ENCODE measurements at regions not wholly inside any gene's neighbourhood (a gene's known extent, or its start where the extent isn't known, plus 50 kb on each side); places are given as distances from the start of the nearest gene placed in this dataset.
"Not testable (repeated sequence)": the region's sequence is repeated elsewhere in the genome, so short reads cannot be mapped to it uniquely, and the experiment has no call there.

GRCh38 chr5:100691548-100691947, 156.4 kb downstream of the FAM174A start:
- no peak for TF ChIP-seq CTCF (IDR thresholded peaks at IDR 0.05; ENCODE audit: borderline replicate concordance, control extremely low read depth, extremely low read depth, insufficient read depth, missing control alignments)
- in situ Hi-C loops (cut with MboI; ENCODE audit: low sequenced_read_pairs, unreplicated experiment): no loop called here
- no peak for DNase-seq (ENCODE audit: low spot score)

GRCh38 chr5:100693481-100693880, 158.3 kb downstream of the FAM174A start:
- no peak for DNase-seq (ENCODE audit: low spot score)
- in situ Hi-C loops (cut with MboI; ENCODE audit: low sequenced_read_pairs, unreplicated experiment): no loop called here
- TF ChIP-seq CTCF (IDR thresholded peaks at IDR 0.05; ENCODE audit: borderline replicate concordance, control extremely low read depth, extremely low read depth, insufficient read depth, missing control alignments): no peak

GRCh38 chr5:100694100-100694499, 158.9 kb downstream of the FAM174A start:
- DNase-seq (ENCODE audit: low spot score): no peak
- no peak for TF ChIP-seq CTCF (IDR thresholded peaks at IDR 0.05; ENCODE audit: borderline replicate concordance, control extremely low read depth, extremely low read depth, insufficient read depth, missing control alignments)
- in situ Hi-C loops (cut with MboI; ENCODE audit: low sequenced_read_pairs, unreplicated experiment): no loop called here

GRCh38 chr5:100697970-100698369, 162.8 kb downstream of the FAM174A start:
- TF ChIP-seq CTCF (IDR thresholded peaks at IDR 0.05; ENCODE audit: borderline replicate concordance, control extremely low read depth, extremely low read depth, insufficient read depth, missing control alignments): no peak
- no peak for DNase-seq (ENCODE audit: low spot score)
- in situ Hi-C loops (cut with MboI; ENCODE audit: low sequenced_read_pairs, unreplicated experiment): no loop called here

GRCh38 chr5:100706776-100707175, 171.6 kb downstream of the FAM174A start:
- no peak for DNase-seq (ENCODE audit: low spot score)
- no peak for TF ChIP-seq CTCF (IDR thresholded peaks at IDR 0.05; ENCODE audit: borderline replicate concordance, control extremely low read depth, extremely low read depth, insufficient read depth, missing control alignments)
- in situ Hi-C loops (cut with MboI; ENCODE audit: low sequenced_read_pairs, unreplicated experiment): no loop called here

- TF ChIP-seq CTCF (IDR thresholded peaks at IDR 0.05; ENCODE audit: borderline replicate concordance, control extremely low read depth, extremely low read depth, insufficient read depth, missing control alignments): no peak
- in situ Hi-C loops (cut with MboI; ENCODE audit: low sequenced_read_pairs, unreplicated experiment): no loop called here
- DNase-seq (ENCODE audit: low spot score): no peak
Measured at GRCh38 chr5:100708645-100709171, 173.5 kb downstream of the FAM174A start.

- in situ Hi-C loops (cut with MboI; ENCODE audit: low sequenced_read_pairs, unreplicated experiment): no loop called here
- DNase-seq (ENCODE audit: low spot score): no peak
- TF ChIP-seq CTCF (IDR thresholded peaks at IDR 0.05; ENCODE audit: borderline replicate concordance, control extremely low read depth, extremely low read depth, insufficient read depth, missing control alignments): no peak
Measured at GRCh38 chr5:100709771-100710170, 174.6 kb downstream of the FAM174A start.

- in situ Hi-C loops (cut with MboI; ENCODE audit: low sequenced_read_pairs, unreplicated experiment); DNase-seq (ENCODE audit: low spot score): not testable (repeated sequence)
Measured at GRCh38 chr5:100714780-100715179, 179.6 kb downstream of the FAM174A start.
